Right lobe of liver (tissue), 6 donors: ENCODE measurements at regions not wholly inside any gene's neighbourhood (a gene's known extent, or its start where the extent isn't known, plus 50 kb on each side); places are given as distances from the start of the nearest gene placed in this dataset.

Experiments
- ATAC-seq, 4 donors: fragments of 200-7000 bp; cut with Tn5 transposase; one replicate each; pipeline ENCODE4 v1.9.1; 2020; ENCODE audit warnings: mild to moderate bottlenecking in 4 of 4, moderate library complexity in 4 of 4
- DNase-seq, 3 donors: peaks; one replicate each; pipeline ENCODE4 v3.0.0-alpha.2; 2020
- H3K27ac ChIP-seq, 3 donors: fragments of 200-600 bp; one replicate each; pipeline ENCODE4 v1.8.0; 2022
- H3K27me3 ChIP-seq, 2 donors: fragments of 200-600 bp; one replicate each; pipeline ENCODE4 v1.8.0; 2022
- H3K36me3 ChIP-seq, 4 donors: fragments of 200-600 bp; sonication (generic) in 1 of 4; one replicate each; pipeline versions ENCODE4 v1.5.1 to v1.8.0; 2017 to 2022; ENCODE audit warnings: control low read depth in 1 of 4
- H3K4me1 ChIP-seq, 4 donors: fragments of 200-600 bp; sonication (generic) in 1 of 4; one replicate each; pipeline versions ENCODE4 v1.5.1 to v1.8.0; 2017 to 2022; ENCODE audit warnings: control low read depth in 1 of 4
- H3K4me3 ChIP-seq, 3 donors: fragments of 200-600 bp; one replicate each; pipeline ENCODE4 v1.8.0; 2022
- H3K9me3 ChIP-seq, 4 donors: fragments of 200-600 bp; sonication (generic) in 1 of 4; one replicate each; pipeline versions ENCODE4 v1.5.1 to v1.8.0; 2017 to 2022; ENCODE audit warnings: control low read depth in 1 of 4
- CTCF ChIP-seq, 4 donors: fragments of 200-600 bp in 3 of 4; fragments of 450-650 bp in 1 of 4; IDR thresholded peaks; one replicate each; pipeline versions ENCODE4 v1.5.1 to v1.8.0; 2016 to 2022; ENCODE audit warnings: antibody characterized with exemption in 4 of 4, mild to moderate bottlenecking in 2 of 4
- POLR2A ChIP-seq: fragments of 450-650 bp; IDR thresholded peaks from one replicate; pipeline ENCODE4 v1.6.1; 2017; ENCODE audit warnings: antibody characterized with exemption, mild to moderate bottlenecking
- WGBS: methylation state at CpG from one replicate; pipeline ENCODE4 v1.1.6; 2018; ENCODE audit warnings: low coverage, low lambda C conversion rate; ENCODE audit not compliant: insufficient coverage; ENCODE audit errors: missing lambda C conversion rate; 5-methylcytosine and 5-hydroxymethylcytosine counted together
- intact Hi-C, 2 donors: fragments of 100-400 bp; cut with DNase I; formaldehyde crosslinking; loops; one replicate each; pipeline versions ENCODE4 v1.11.2 to v1.14.1; 2022
- donor health status: DM: no; HTN: yes; CAD: no.
- donor health status: DM: no; HTN: no; CAD: no.
- donor health status: DM: no; HTN: no; CAD: no.
- donor health status: DM: no; HTN: yes; CAD: no.
- donor health status: DM: no; HTN: yes; CAD: no.

DNA sequence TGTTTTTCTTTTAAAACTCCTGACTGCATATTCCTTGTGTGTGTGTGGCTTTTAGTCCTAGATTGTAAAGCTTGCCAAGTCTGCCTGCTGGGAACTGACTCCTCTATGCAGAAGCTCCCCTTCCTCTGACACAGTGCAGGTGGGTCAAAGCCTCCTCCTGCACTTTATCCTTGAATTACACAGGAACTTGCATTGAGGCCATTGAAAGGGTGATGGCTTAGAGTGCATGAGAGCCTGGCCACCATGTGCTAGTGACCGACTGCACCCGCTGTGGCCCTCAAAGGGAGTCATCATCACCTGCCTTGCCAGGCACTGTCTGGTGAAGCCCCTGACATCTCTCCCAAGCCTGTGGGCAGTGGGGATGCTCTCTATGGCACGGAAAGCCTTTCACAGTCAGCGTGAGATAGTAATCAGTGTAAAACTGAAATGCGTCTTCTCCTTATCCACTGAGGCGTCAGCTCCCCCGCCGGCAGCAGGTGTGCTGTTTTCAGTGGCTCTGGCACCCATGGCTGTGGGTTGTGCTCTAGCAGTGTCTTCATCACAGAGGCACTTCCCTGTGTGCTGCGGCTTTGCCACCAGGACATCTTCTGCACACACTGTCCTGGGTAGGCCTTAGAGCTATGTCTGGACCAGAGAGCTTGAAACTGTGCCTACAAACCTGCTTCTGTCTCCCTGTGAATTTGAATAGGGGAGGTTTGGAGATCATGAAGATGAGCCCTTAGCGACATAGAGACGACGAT, 87.9 kb downstream of the THBS2 start:
- no peak for TF ChIP-seq CTCF (IDR thresholded peaks at IDR 0.05)
- TF ChIP-seq POLR2A, result no peak
- DNase-seq, result no peak
- Histone ChIP-seq H3K27me3 (no peaks in the 10 kb centered on the region), H3K36me3 (no peaks in the 10 kb centered on the region), H3K4me3 (no peak overlapping the region), H3K4me1 (no peaks in the 10 kb centered on the region), H3K27ac (no peak overlapping the region), H3K9me3 (no peaks in the 10 kb centered on the region)
- ATAC-seq, result no peak
- no CpG with 5 or more reads among the region's 12 CpGs for WGBS
- intact Hi-C loops, result no loop called here

DNA sequence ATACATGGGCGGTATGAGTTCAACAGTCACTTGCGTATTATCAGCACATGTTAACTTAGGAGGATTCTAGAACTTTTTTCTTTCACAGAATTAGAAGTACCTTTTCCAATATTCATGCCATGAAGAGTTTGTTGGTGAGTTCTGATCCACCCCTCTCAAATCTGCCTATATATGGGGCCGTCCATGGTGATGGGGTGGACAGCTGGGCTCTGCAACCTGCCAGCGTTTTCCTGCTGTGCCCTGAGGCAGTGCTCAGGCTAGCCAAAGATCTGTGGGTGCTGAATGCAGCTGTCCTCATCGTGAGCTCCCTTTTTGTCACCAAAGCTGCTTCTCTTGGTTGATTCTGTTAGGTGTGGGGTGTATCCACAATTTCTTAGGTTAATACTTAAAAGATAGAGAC, 88.7 kb downstream of the THBS2 start:
- 63% methylated on average over 5 of the region's 5 CpGs for WGBS
- no peak overlapping the region for H3K27ac ChIP-seq
- H3K27me3 ChIP-seq, result no peaks in the 10 kb centered on the region
- H3K4me3 ChIP-seq, result no peak overlapping the region
- no peaks in the 10 kb centered on the region for H3K36me3 ChIP-seq
- intact Hi-C loops, result no loop called here
- no peaks in the 10 kb centered on the region for H3K9me3 ChIP-seq
- H3K4me1 ChIP-seq, result no peaks in the 10 kb centered on the region
- ATAC-seq, result no peak
- TF ChIP-seq POLR2A, result no peak
- TF ChIP-seq CTCF (IDR thresholded peaks at IDR 0.05), result no peak
- no peak for DNase-seq

- WGBS, result 82% methylated on average over 2 of the region's 5 CpGs
- Histone ChIP-seq H3K27ac (no peak overlapping the region), H3K27me3 (no peaks in the 10 kb centered on the region), H3K4me1 (no peaks in the 10 kb centered on the region), H3K9me3 (no peaks in the 10 kb centered on the region), H3K36me3 (no peaks in the 10 kb centered on the region), H3K4me3 (no peak overlapping the region)
- TF ChIP-seq CTCF (IDR thresholded peaks at IDR 0.05) (no peak), POLR2A (no peak)
- DNase-seq (no peak), ATAC-seq (no peak)
- intact Hi-C loops, result no loop called here
These were observed 89.2 kb downstream of the THBS2 start for GRCh38 chr6:169164451-169164850.

DNA sequence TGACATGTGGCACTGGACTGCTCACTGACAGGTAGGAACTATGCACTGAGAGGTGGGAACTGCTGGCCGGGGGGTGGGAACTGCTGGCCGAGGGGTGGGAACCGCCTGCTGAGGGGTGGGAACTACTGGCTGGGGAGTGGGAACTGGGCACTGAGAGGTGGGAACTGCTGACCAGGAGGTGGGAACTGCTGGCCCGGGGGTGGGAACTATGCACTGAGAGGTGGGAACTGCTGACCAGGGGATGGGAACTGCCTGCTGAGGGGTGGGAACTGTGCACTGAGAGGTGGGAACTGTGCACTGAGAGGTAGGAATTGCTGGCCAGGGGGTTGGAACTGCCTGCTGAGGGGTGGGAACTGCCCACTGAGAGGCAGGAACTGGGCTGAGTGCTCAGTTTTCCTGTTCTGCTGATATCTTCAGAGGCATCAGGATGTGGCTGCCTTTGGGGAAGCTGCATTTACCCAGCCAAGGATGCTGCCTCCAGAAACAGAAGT, 90.2 kb downstream of the THBS2 start:
- TF ChIP-seq POLR2A (no peak), CTCF (IDR thresholded peaks at IDR 0.05) (no peak)
- ATAC-seq (peak in 1 of 4 donors; percentile 33), DNase-seq (no peak)
- WGBS, result 79% methylated on average over 3 of the region's 4 CpGs
- Histone ChIP-seq H3K27me3 (no peaks in the 10 kb centered on the region), H3K4me3 (no peak overlapping the region), H3K4me1 (no peaks in the 10 kb centered on the region), H3K36me3 (no peaks in the 10 kb centered on the region), H3K27ac (no peak overlapping the region), H3K9me3 (no peaks in the 10 kb centered on the region)
- intact Hi-C loops, result no loop called here
